ENCODE measurements at regions not wholly inside any gene's neighbourhood (a gene's known extent, or its start where the extent isn't known, plus 50 kb on each side); places are given as distances from the start of the nearest gene placed in this dataset.

DNA sequence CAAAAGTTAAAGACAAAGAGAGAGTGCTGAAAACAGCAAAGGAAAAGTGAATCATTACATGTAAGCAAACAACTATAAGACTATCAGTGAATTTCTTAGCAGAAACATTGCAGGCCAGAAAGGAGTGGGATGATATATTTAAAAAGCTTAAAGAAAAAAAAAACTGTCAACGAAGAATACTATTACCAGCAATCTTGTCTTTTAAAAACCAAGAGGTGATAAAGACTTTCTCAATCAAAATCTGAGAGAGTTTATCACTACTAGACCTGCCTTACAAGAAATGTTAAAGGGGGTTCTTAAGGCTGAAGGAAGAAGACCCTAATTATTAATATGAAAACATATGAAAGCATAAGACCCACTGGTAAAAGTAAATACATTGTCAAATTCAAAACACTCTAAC, 132.5 kb upstream of the ZCCHC13 start:
- no peak for DNase-seq (ENCODE audit: low spot score)
- 100% methylated on average over 1 of the region's 1 CpG for WGBS

DNA sequence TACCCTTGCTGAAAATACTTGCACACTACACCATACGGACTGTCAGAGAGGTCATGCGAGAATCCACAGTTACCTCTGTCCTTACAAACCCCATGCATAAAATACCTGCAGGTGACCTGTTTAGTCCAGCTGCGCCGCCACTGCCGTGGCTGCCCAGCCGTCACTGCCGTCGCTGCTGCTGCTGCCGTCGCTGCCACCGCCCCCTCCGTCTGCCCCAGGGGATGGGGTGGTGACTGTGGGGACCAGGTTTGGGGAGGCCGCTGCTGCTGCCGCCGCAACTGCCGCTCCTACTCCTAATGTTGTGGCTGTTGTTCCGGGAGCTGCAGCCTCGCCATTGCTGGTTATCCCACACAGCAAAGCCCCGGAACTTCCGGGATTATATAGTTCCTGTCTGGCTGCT, 141.8 kb upstream of the ZCCHC13 start:
- DNase-seq (ENCODE audit: low spot score) = no peak
- intact Hi-C loops (cut with DNase I) = no loop called here
- Histone ChIP-seq H3K36me3 (no peaks in the 10 kb centered on the region), H3K27me3 (replicated peaks; ENCODE audit: insufficient read depth) (no peaks in the 10 kb centered on the region), H3K27ac (no peak overlapping the region), H3K4me3 (no peak overlapping the region), H3K9me3 (no peaks in the 10 kb centered on the region), H3K4me1 (replicated peaks) (no peaks in the 10 kb centered on the region)
- no peak for TF ChIP-seq POLR2A (IDR thresholded peaks at IDR 0.05)
- TF ChIP-seq POLR2AphosphoS5 (IDR thresholded peaks at IDR 0.05) = no peak
- TF ChIP-seq, protein P1, sequence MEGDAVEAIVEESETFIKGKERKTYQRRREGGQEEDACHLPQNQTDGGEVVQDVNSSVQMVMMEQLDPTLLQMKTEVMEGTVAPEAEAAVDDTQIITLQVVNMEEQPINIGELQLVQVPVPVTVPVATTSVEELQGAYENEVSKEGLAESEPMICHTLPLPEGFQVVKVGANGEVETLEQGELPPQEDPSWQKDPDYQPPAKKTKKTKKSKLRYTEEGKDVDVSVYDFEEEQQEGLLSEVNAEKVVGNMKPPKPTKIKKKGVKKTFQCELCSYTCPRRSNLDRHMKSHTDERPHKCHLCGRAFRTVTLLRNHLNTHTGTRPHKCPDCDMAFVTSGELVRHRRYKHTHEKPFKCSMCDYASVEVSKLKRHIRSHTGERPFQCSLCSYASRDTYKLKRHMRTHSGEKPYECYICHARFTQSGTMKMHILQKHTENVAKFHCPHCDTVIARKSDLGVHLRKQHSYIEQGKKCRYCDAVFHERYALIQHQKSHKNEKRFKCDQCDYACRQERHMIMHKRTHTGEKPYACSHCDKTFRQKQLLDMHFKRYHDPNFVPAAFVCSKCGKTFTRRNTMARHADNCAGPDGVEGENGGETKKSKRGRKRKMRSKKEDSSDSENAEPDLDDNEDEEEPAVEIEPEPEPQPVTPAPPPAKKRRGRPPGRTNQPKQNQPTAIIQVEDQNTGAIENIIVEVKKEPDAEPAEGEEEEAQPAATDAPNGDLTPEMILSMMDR (IDR thresholded peaks at IDR 0.05) = no peak
- 92% methylated on average over 19 of the region's 20 CpGs for WGBS

More for the DNA sequence above, 132.5 kb upstream of the ZCCHC13 start:
- intact Hi-C loops (cut with DNase I) = no loop called here
- Histone ChIP-seq H3K27me3 (replicated peaks; ENCODE audit: insufficient read depth) (no peaks in the 10 kb centered on the region), H3K4me3 (no peak overlapping the region), H3K9me3 (no peaks in the 10 kb centered on the region), H3K27ac (no peak overlapping the region), H3K4me1 (replicated peaks) (no peaks in the 10 kb centered on the region), H3K36me3 (no peaks in the 10 kb centered on the region)
- TF ChIP-seq, protein P1 (IDR thresholded peaks at IDR 0.05) = no peak
- TF ChIP-seq POLR2AphosphoS5 (IDR thresholded peaks at IDR 0.05) (no peak), POLR2A (IDR thresholded peaks at IDR 0.05) (no peak)

DNA sequence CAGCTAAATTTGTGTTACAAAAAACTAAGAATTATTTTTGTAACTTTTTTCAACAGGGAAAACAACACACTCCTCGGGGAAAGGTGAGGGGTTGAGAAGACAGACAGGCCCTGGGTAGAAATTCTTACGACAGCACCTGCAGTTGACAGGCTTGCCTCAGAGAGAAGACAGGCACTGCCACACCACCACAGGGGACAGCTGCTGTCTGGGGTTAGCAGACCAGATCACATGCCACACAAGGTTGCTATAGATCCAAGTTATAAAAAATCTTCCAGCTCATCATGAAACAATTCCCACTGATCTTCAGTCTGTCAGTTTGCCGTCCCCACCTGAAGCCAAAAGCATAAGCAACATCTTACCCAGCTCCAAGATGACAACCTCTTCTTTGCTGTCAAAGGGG, 143.2 kb upstream of the ZCCHC13 start:
- WGBS = 71% methylated on average over 3 of the region's 3 CpGs
- H3K9me3 ChIP-seq = no peaks in the 10 kb centered on the region
- no peaks in the 10 kb centered on the region for H3K27me3 ChIP-seq (replicated peaks; ENCODE audit: insufficient read depth)
- H3K27ac ChIP-seq = no peak overlapping the region
- TF ChIP-seq POLR2A (IDR thresholded peaks at IDR 0.05) = no peak
- TF ChIP-seq, protein P1 (IDR thresholded peaks at IDR 0.05) = no peak
- no peak for TF ChIP-seq POLR2AphosphoS5 (IDR thresholded peaks at IDR 0.05)
- no peak overlapping the region for H3K4me3 ChIP-seq
- H3K4me1 ChIP-seq (replicated peaks) = no peaks in the 10 kb centered on the region
- intact Hi-C loops (cut with DNase I) = no loop called here
- no peaks in the 10 kb centered on the region for H3K36me3 ChIP-seq
- no peak for DNase-seq (ENCODE audit: low spot score)

DNA sequence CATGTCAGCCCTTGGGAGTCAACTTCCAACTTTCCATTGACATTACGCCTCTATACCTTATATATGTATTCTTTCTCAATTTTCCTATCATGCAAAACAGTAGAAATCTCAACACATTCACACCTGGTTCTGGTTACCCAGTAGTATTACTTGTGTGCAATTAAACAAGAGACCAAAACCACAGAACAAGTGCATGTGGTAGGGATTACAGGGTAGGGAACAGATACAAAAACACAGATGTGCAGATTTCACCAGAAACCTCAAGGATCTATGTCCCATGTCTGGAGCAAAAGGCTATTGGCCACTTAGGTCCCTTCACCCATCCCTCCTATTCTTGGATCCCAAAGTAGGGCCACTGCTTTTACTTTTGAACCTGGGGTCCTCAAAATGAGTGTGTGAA, 143.6 kb upstream of the ZCCHC13 start:
- WGBS = 90% methylated on average over 1 of the region's 1 CpG

DNA sequence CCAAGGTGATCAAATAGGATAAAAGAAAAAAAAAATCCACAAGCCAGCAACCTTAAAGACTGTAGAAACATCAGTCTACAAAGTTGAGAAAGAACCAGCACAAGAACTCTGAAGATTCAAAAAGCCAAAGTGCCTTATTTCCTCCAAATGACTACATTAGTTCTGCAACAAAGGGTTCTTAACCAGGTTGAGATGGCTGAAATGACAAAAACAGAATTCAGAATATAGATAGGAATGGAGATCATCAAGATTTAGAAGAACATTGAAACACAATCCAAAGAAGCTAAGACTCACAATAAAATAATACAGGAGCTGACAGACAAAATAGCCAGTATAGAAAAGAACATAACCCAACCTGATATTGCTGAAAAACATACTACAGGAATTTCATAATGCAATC, 156.5 kb upstream of the ZCCHC13 start:
- H3K4me3 ChIP-seq = no peak overlapping the region
- no peaks in the 10 kb centered on the region for H3K4me1 ChIP-seq (replicated peaks)
- no peak for TF ChIP-seq POLR2A (IDR thresholded peaks at IDR 0.05)
- TF ChIP-seq POLR2AphosphoS5 (IDR thresholded peaks at IDR 0.05) = no peak
- TF ChIP-seq, protein P1 (IDR thresholded peaks at IDR 0.05) = no peak
- H3K27me3 ChIP-seq (replicated peaks; ENCODE audit: insufficient read depth) = no peaks in the 10 kb centered on the region
- intact Hi-C loops (cut with DNase I) = no loop called here
- H3K27ac ChIP-seq = no peak overlapping the region
- no peak for DNase-seq (ENCODE audit: low spot score)
- H3K9me3 ChIP-seq = no peaks in the 10 kb centered on the region
- no peaks in the 10 kb centered on the region for H3K36me3 ChIP-seq

More for the DNA sequence above, 143.6 kb upstream of the ZCCHC13 start:
- DNase-seq (ENCODE audit: low spot score) = no peak
- TF ChIP-seq, protein P1 (IDR thresholded peaks at IDR 0.05) = no peak
- TF ChIP-seq POLR2AphosphoS5 (IDR thresholded peaks at IDR 0.05) = no peak
- no peak for TF ChIP-seq POLR2A (IDR thresholded peaks at IDR 0.05)
- H3K9me3 ChIP-seq = no peaks in the 10 kb centered on the region
- H3K4me1 ChIP-seq (replicated peaks) = no peaks in the 10 kb centered on the region
- no peaks in the 10 kb centered on the region for H3K36me3 ChIP-seq
- no peaks in the 10 kb centered on the region for H3K27me3 ChIP-seq (replicated peaks; ENCODE audit: insufficient read depth)
- H3K4me3 ChIP-seq = no peak overlapping the region
- H3K27ac ChIP-seq = no peak overlapping the region
- intact Hi-C loops (cut with DNase I) = no loop called here
